ENCODE measurements at regions not wholly inside any gene's neighbourhood (a gene's known extent, or its start where the extent isn't known, plus 50 kb on each side); places are given as distances from the start of the nearest gene placed in this dataset.

GRCh38 chr6:167437888-167438484, 113.1 kb downstream of the TTLL2 start:
- TF ChIP-seq, protein P1, sequence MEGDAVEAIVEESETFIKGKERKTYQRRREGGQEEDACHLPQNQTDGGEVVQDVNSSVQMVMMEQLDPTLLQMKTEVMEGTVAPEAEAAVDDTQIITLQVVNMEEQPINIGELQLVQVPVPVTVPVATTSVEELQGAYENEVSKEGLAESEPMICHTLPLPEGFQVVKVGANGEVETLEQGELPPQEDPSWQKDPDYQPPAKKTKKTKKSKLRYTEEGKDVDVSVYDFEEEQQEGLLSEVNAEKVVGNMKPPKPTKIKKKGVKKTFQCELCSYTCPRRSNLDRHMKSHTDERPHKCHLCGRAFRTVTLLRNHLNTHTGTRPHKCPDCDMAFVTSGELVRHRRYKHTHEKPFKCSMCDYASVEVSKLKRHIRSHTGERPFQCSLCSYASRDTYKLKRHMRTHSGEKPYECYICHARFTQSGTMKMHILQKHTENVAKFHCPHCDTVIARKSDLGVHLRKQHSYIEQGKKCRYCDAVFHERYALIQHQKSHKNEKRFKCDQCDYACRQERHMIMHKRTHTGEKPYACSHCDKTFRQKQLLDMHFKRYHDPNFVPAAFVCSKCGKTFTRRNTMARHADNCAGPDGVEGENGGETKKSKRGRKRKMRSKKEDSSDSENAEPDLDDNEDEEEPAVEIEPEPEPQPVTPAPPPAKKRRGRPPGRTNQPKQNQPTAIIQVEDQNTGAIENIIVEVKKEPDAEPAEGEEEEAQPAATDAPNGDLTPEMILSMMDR (IDR thresholded peaks at IDR 0.05; ENCODE audit: borderline replicate concordance) = no peak
- H3K4me1 ChIP-seq = peaks cover 9% of the 10 kb centered on the region
- H3K27me3 ChIP-seq (ENCODE audit: low read depth) = no peaks in the 10 kb centered on the region
- no peaks in the 10 kb centered on the region for H3K36me3 ChIP-seq
- DNase-seq = no peak
- H3K9me3 ChIP-seq (replicated peaks) = no peaks in the 10 kb centered on the region
- no peak overlapping the region for H3K4me3 ChIP-seq
- H3K27ac ChIP-seq (replicated peaks) = no peak overlapping the region
- intact Hi-C loops (cut with micrococcal nuclease) = no loop called here

DNA sequence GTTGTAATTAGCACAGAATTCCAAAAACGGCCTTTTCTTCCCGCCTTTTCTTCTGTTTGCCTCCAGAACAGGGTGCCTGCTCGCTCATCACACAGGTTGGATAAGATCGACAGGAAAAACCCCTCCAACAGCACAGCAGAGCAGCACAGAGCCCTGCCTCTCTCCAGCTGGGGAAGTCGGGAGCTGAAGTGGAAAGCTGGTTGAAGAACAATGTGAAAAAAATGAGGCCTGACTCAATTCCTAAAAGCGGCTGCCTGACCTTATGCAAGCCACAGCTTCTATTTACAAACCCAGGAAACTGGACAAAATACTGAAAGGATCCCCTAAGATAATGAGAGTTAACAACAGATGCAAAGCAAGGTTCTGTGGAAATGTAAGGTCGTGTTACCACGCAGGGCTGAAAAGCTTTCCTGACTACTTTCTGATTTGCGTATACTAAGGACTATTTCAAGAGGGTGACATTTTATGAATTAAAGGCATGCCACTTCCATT, 116.9 kb downstream of the TTLL2 start:
- Histone ChIP-seq H3K4me3 (no peak overlapping the region), H3K4me1 (peaks cover 9% of the 10 kb centered on the region), H3K9me3 (replicated peaks) (no peaks in the 10 kb centered on the region), H3K27ac (replicated peaks) (no peak overlapping the region), H3K27me3 (ENCODE audit: low read depth) (no peaks in the 10 kb centered on the region), H3K36me3 (no peaks in the 10 kb centered on the region)
- intact Hi-C loops (cut with micrococcal nuclease) = no loop called here
- TF ChIP-seq, protein P1 (IDR thresholded peaks at IDR 0.05; ENCODE audit: borderline replicate concordance) = no peak
- DNase-seq = no peak

GRCh38 chr6:167442245-167442644, 117.4 kb downstream of the TTLL2 start:
- DNase-seq = no peak
- Histone ChIP-seq H3K9me3 (replicated peaks) (no peaks in the 10 kb centered on the region), H3K4me3 (no peak overlapping the region), H3K4me1 (peaks cover 9% of the 10 kb centered on the region), H3K27me3 (ENCODE audit: low read depth) (no peaks in the 10 kb centered on the region), H3K27ac (replicated peaks) (no peak overlapping the region), H3K36me3 (no peaks in the 10 kb centered on the region)
- TF ChIP-seq, protein P1 (IDR thresholded peaks at IDR 0.05; ENCODE audit: borderline replicate concordance) = no peak
- intact Hi-C loops (cut with micrococcal nuclease) = no loop called here

DNA sequence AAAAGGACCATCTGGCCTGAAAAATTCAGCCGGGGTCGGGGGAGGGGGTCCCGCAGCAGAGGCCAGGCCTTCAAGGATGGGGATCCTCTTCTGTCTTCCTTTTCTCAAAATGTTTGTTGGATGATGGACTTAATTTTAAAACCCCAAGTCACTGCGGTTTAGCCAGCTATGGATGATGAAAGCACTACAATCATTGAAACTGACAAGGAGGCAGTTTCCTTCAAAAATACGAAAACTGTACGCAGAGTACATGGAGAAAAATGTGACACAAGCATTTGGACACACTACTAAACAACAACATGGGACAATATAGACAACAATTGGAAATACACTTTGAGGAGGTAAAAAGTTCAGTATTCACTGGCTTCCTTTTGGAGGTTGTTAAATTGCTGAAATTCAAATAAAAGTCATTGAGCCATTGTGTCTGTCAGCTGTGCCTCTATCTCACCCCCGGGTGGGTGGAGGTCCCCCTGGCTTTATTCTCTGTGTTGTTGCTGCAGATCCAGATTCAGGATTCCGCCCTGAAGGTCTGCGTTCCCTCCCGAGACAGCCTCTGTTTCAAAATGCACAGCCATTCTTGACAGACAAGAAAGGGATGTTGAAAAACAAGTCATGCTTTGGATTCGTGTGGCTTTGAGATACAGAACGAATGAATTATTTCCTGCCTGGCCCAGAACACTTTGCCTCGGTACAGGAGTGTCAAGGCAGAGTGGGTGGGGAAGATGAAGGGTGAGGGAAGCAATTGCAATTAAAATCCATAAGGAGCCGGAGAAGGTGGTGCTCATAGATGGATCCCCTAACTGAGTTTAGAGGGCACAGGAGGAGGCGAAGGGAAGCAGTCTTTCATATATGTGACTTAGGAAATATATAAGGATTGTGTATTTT, 118.2 kb downstream of the TTLL2 start:
- no peak for DNase-seq
- Histone ChIP-seq H3K9me3 (replicated peaks) (no peaks in the 10 kb centered on the region), H3K4me1 (peaks cover 9% of the 10 kb centered on the region), H3K27ac (replicated peaks) (no peak overlapping the region), H3K27me3 (ENCODE audit: low read depth) (no peaks in the 10 kb centered on the region), H3K4me3 (no peak overlapping the region), H3K36me3 (no peaks in the 10 kb centered on the region)
- intact Hi-C loops (cut with micrococcal nuclease) = no loop called here
- TF ChIP-seq, protein P1 (IDR thresholded peaks at IDR 0.05; ENCODE audit: borderline replicate concordance) = no peak

DNA sequence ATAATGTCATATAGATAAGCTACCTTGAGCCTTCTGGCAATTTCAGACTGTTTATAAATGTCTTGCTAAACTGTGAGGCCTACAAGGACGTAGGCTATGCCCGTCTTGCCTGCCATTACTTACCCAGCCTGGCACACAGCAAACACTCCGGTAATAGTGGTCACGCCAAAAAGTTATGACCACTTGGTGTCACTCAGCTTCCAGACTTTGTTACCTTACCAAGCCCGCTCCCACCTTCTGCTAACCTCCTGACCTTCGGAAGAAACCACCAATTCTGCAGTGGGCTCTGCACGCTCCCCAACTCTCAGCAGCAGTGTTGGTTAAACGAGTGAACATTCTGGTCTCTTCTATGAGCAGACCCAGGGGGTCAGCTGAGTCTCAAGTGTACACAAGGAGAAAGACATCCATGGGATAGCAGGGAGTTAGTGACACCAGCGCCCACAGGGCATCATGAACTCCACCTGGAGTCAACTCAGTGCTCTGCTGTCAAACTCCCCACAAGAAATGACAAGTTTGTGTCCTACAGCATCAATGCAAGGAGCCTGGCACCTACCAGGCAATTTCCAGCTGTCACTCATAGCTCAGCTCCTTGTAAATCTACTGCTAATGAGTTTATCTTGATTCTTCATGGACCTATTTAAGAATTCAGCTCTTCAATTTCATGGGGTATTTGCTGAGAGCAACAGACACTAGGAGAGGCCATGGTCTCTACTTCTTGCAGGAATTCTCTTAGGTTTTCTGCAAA, 119.9 kb downstream of the TTLL2 start:
- TF ChIP-seq, protein P1 (IDR thresholded peaks at IDR 0.05; ENCODE audit: borderline replicate concordance) = no peak
- Histone ChIP-seq H3K36me3 (no peaks in the 10 kb centered on the region), H3K27me3 (ENCODE audit: low read depth) (no peaks in the 10 kb centered on the region), H3K27ac (replicated peaks) (no peak overlapping the region), H3K4me1 (peaks cover 9% of the 10 kb centered on the region), H3K4me3 (no peak overlapping the region), H3K9me3 (replicated peaks) (no peaks in the 10 kb centered on the region)
- no peak for DNase-seq
- intact Hi-C loops (cut with micrococcal nuclease) = no loop called here

All from left ventricle myocardium inferior (tissue), 1 donor.